H1 (cell line): ENCODE measurements at regions not wholly inside any gene's neighbourhood (a gene's known extent, or its start where the extent isn't known, plus 50 kb on each side); places are given as distances from the start of the nearest gene placed in this dataset.

Experiments used
- CHD1 ChIP-seq: IDR thresholded peaks from 2 replicates; pipeline ENCODE4 v1.6.1; 2012; ENCODE audit warnings: low read depth, low read length, improper control_type of control experiment
- SAP30 ChIP-seq: fragments of 300-600 bp; sonication (generic); IDR thresholded peaks from 2 replicates; pipeline ENCODE4 v1.7.1; 2012; ENCODE audit warnings: low read length, moderate library complexity, mild to moderate bottlenecking, inconsistent platforms; ENCODE audit not compliant: insufficient read depth, insufficient replicate concordance
- TF ChIP-seq, protein P1 (sequence below): IDR thresholded peaks from 2 replicates; pipeline ENCODE4 v1.6.1; 2011; ENCODE audit warnings: low read length, improper control_type of control experiment

DNA sequence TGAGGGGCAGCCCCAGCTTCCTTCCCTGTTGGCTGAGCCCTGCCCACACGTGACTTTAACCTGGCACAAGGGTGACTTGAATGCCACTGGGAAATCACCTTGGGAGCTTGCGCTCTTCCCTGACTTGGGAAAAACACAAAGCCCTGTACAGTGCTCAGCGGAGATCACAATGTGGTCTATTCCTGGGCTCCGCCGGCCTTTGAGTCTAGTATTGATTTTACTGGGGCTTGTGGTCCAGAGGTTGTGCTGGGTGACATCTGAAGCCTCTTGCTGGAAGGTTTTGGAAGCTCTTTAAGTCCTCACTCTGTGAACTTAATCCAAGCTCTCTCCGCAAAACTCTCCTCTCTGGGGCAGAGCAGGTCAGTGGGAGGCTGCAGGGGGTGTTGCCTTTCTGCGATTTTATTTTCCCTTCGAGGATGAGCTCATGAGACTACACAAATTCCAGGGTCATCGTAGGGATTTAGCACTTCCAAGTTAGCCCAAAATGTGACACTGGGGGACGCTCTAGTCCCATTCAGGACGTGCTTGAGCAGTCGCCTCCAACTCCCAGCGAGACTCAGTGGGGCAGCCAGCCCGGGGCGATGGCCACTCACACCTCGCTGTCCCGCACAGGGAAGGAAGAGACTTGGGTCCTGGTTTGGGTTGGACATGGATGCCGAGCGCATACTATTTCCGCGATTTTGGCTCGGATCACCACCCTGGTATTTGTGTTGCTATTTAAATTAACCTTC lies 291.9 kb upstream of the AJAP1 start (continued):
- TF ChIP-seq SAP30 (no peak), CHD1 (no peak)
- TF ChIP-seq, protein P1, sequence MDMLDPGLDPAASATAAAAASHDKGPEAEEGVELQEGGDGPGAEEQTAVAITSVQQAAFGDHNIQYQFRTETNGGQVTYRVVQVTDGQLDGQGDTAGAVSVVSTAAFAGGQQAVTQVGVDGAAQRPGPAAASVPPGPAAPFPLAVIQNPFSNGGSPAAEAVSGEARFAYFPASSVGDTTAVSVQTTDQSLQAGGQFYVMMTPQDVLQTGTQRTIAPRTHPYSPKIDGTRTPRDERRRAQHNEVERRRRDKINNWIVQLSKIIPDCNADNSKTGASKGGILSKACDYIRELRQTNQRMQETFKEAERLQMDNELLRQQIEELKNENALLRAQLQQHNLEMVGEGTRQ = no peak
- TF ChIP-seq, all 59 proteins: peak for 2
